ENCODE measurements at regions not wholly inside any gene's neighbourhood (a gene's known extent, or its start where the extent isn't known, plus 50 kb on each side); places are given as distances from the start of the nearest gene placed in this dataset.
"Not testable (repeated sequence)": the region's sequence is repeated elsewhere in the genome, so short reads cannot be mapped to it uniquely, and the experiment has no call there.

- no peak for DNase-seq
Observed at GRCh38 chr3:182424006-182424405, 369.3 kb upstream of the ATP11B start.

GRCh38 chr3:182425926-182426718, 367.2 kb upstream of the ATP11B start:
- DNase-seq: not testable (repeated sequence)

GRCh38 chr3:182431972-182432371, 361.3 kb upstream of the ATP11B start:
- DNase-seq: not testable (repeated sequence)

GRCh38 chr3:182435860-182436259, 357.4 kb upstream of the ATP11B start:
- DNase-seq: no peak

- DNase-seq: no peak
Observed at GRCh38 chr3:182436547-182436946, 356.8 kb upstream of the ATP11B start.

GRCh38 chr3:182438398-182438797, 354.9 kb upstream of the ATP11B start:
- no peak for DNase-seq

GRCh38 chr3:182440101-182440500, 353.2 kb upstream of the ATP11B start:
- no peak for DNase-seq

- no peak for DNase-seq
Observed at GRCh38 chr3:182445576-182445975, 347.7 kb upstream of the ATP11B start.

GRCh38 chr3:182450942-182451787, 342.1 kb upstream of the ATP11B start:
- no peak for DNase-seq

GRCh38 chr3:182451871-182452270, 341.4 kb upstream of the ATP11B start:
- DNase-seq: no peak

GRCh38 chr3:182455011-182455410, 338.3 kb upstream of the ATP11B start:
- DNase-seq: no peak

- DNase-seq: no peak
Observed at GRCh38 chr3:182460303-182460702, 333.0 kb upstream of the ATP11B start.

- DNase-seq: no peak
Observed at GRCh38 chr3:182462152-182462551, 331.2 kb upstream of the ATP11B start.

GRCh38 chr3:182464513-182465145, 328.7 kb upstream of the ATP11B start:
- DNase-seq: no peak

GRCh38 chr3:182465301-182466185, 327.8 kb upstream of the ATP11B start:
- no peak for DNase-seq

- DNase-seq: no peak
Observed at GRCh38 chr3:182469086-182469485, 324.2 kb upstream of the ATP11B start.

GRCh38 chr3:182470187-182470586, 323.1 kb upstream of the ATP11B start:
- DNase-seq: no peak

GRCh38 chr3:182473191-182473710, 320.1 kb upstream of the ATP11B start:
- no peak for DNase-seq

- no peak for DNase-seq
Observed at GRCh38 chr3:182478369-182478768, 314.9 kb upstream of the ATP11B start.

GRCh38 chr3:182479419-182480336, 313.6 kb upstream of the ATP11B start:
- DNase-seq: no peak

GRCh38 chr3:182482705-182483104, 310.6 kb upstream of the ATP11B start:
- no peak for DNase-seq

Measured in KG1 (cell line).